Endothelial cell of umbilical vein (primary cell): ENCODE measurements at regions not wholly inside any gene's neighbourhood (a gene's known extent, or its start where the extent isn't known, plus 50 kb on each side); places are given as distances from the start of the nearest gene placed in this dataset.

ENCODE experiments used
- BruUV-seq: library from RNA; stranded (reverse); fragments of 400-500 nt; replicated peaks from 2 replicates; lab custom pipeline; 2021; lab: Mats Ljungman, UMichigan
- CTCF ChIA-PET: fragments of 300-600, 350-600 bp; sonication (Branson Sonifier 250); formaldehyde crosslinking; loops from one replicate; lab custom pipeline; 2021; ENCODE audit warnings: antibody characterized with exemption, inconsistent platforms; lab: Charles Lee
- POLR2A ChIA-PET: fragments of 300-600, 350-600 bp; sonication (Branson Sonifier 250); formaldehyde crosslinking; loops from one replicate; lab custom pipeline; 2021; ENCODE audit warnings: antibody characterized with exemption, inconsistent platforms; lab: Charles Lee
- DNase-seq: peaks from one replicate; pipeline ENCODE4 v3.0.0-alpha.2; 2011; ENCODE audit warnings: low read depth, low spot score
- FAIRE-seq: peaks from 2 replicates; lab custom pipeline; 2011; peaks lifted over from hg19 to GRCh38; lab: Jason Lieb, UNC
- H2AFZ ChIP-seq: 2 replicates; pipeline ENCODE4 v1.6.0; 2012; ENCODE audit warnings: low read depth, low read length, control low read depth, inconsistent platforms
- H3K27ac ChIP-seq: 2 replicates; pipeline ENCODE4 v1.5.1; 2011; ENCODE audit warnings: low read depth, mild to moderate bottlenecking, control low read depth, low read length, moderate library complexity; ENCODE audit not compliant: insufficient read depth
- H3K27me3 ChIP-seq, 2 experiments: 2 replicates each; pipeline versions ENCODE4 v1.6.0 to v1.6.1; 2011; ENCODE audit warnings: low read length in 2 of 2, mixed read lengths in 1 of 2; ENCODE audit not compliant: control insufficient read depth in 2 of 2, insufficient read depth in 2 of 2
- H3K36me3 ChIP-seq, 2 experiments: 2 replicates in 1 of 2; 3 replicates in 1 of 2; pipeline ENCODE4 v1.5.1; 2011; ENCODE audit warnings: low read length in 2 of 2, mild to moderate bottlenecking in 1 of 2, moderate library complexity in 1 of 2; ENCODE audit not compliant: control insufficient read depth in 2 of 2, insufficient read depth in 2 of 2; ENCODE audit errors: extremely low read depth in 1 of 2
- H3K4me1 ChIP-seq: 3 replicates; pipeline ENCODE4 v1.5.1; 2011; ENCODE audit warnings: mild to moderate bottlenecking, low read length; ENCODE audit not compliant: control insufficient read depth, insufficient read depth; ENCODE audit errors: extremely low read depth
- H3K4me2 ChIP-seq: 2 replicates; pipeline ENCODE4 v1.6.1; 2011; ENCODE audit warnings: low read length, control low read depth, mixed read lengths; ENCODE audit not compliant: insufficient read depth
- H3K4me3 ChIP-seq, 3 experiments: fragments of 200-600 bp in 1 of 3; sonication (generic), shearing (Covaris generic) in 1 of 3; replicated peaks in 1 of 3; 2 replicates each; pipeline ENCODE4 v1.5.1; 2011 to 2016; ENCODE audit warnings: control low read depth in 3 of 3, low read length in 3 of 3, mild to moderate bottlenecking in 2 of 3, inconsistent platforms in 1 of 3, low read depth in 1 of 3, moderate library complexity in 1 of 3; ENCODE audit not compliant: insufficient read depth in 1 of 3
- H3K79me2 ChIP-seq: 2 replicates; pipeline ENCODE4 v1.6.0; 2012; ENCODE audit warnings: low read length, inconsistent platforms; ENCODE audit not compliant: control insufficient read depth, insufficient read depth
- H3K9ac ChIP-seq: replicated peaks from 2 replicates; pipeline ENCODE3; 2011; ENCODE audit warnings: low read length, control low read depth; ENCODE audit not compliant: insufficient read depth; ENCODE audit errors: extremely low read depth
- H3K9me1 ChIP-seq: replicated peaks from 3 replicates; pipeline ENCODE4 v1.6.0; 2011; ENCODE audit warnings: mild to moderate bottlenecking, low read length; ENCODE audit not compliant: control insufficient read depth, insufficient read depth; ENCODE audit errors: extremely low read depth
- H3K9me3 ChIP-seq: replicated peaks from 2 replicates; pipeline ENCODE4 v1.5.1; 2012; ENCODE audit warnings: low read length, inconsistent platforms; ENCODE audit not compliant: control insufficient read depth, insufficient read depth
- H4K20me1 ChIP-seq: replicated peaks from 2 replicates; pipeline ENCODE3; 2011; ENCODE audit warnings: mild to moderate bottlenecking, low read length; ENCODE audit not compliant: control insufficient read depth, insufficient read depth; ENCODE audit errors: extremely low read depth
- CTCF ChIP-seq, 2 donors: IDR thresholded peaks; 1 replicate in 1 of 2; 2 replicates in 1 of 2; pipeline ENCODE4 v1.5.1; 2011; ENCODE audit warnings: low read length in 2 of 2, mild to moderate bottlenecking in 2 of 2, moderate library complexity in 2 of 2, control low read depth in 1 of 2, inconsistent platforms in 1 of 2, low read depth in 1 of 2; ENCODE audit not compliant: insufficient read depth in 1 of 2; ENCODE audit errors: extremely low read depth in 1 of 2
- EZH2 ChIP-seq: IDR thresholded peaks from 2 replicates; pipeline ENCODE4 v1.6.1; 2012; ENCODE audit warnings: borderline replicate concordance, low read depth, mild to moderate bottlenecking, moderate library complexity, low read length, inconsistent platforms; ENCODE audit not compliant: severe bottlenecking
- FOS ChIP-seq: IDR thresholded peaks from 2 replicates; pipeline ENCODE4 v1.6.1; 2011; ENCODE audit warnings: mild to moderate bottlenecking, low read length, moderate library complexity, borderline replicate concordance; ENCODE audit not compliant: insufficient read depth
- GATA2 ChIP-seq: IDR thresholded peaks from 2 replicates; pipeline ENCODE4 v1.7.0; 2011; ENCODE audit warnings: low read depth, mild to moderate bottlenecking, moderate library complexity, mixed read lengths, low read length; ENCODE audit not compliant: insufficient read length, insufficient read depth
- JUN ChIP-seq: IDR thresholded peaks from 2 replicates; pipeline ENCODE4 v1.6.1; 2011; ENCODE audit warnings: borderline replicate concordance, low read depth; ENCODE audit not compliant: insufficient read length, insufficient read depth
- MAX ChIP-seq: IDR thresholded peaks from 2 replicates; pipeline ENCODE4 v1.6.1; 2011; ENCODE audit not compliant: insufficient read depth, insufficient read length
- MYC ChIP-seq: IDR thresholded peaks from one replicate; pipeline ENCODE4 v1.6.1; 2011; ENCODE audit warnings: mild to moderate bottlenecking, low read depth, low read length
- POLR2A ChIP-seq: IDR thresholded peaks from 2 replicates; pipeline ENCODE4 v1.6.1; 2012; ENCODE audit warnings: low read depth, mild to moderate bottlenecking, control low read depth, low read length
- POLR2AphosphoS5 ChIP-seq: IDR thresholded peaks from 2 replicates; pipeline ENCODE4 v1.6.1; 2012; ENCODE audit warnings: low read depth, mild to moderate bottlenecking, control low read depth, low read length, moderate library complexity; ENCODE audit not compliant: insufficient read depth
- dilution Hi-C: fragments of 300-500 bp; cut with MboI; formaldehyde crosslinking; loops from one replicate; pipeline ENCODE4 v1.15.0; 2019; ENCODE audit warnings: low sequenced_read_pairs; ENCODE audit not compliant: extremely low pct_ligation_motif_present
- intact Hi-C: fragments of 100-400 bp; cut with micrococcal nuclease; formaldehyde crosslinking; loops from one replicate; pipeline ENCODE4 v1.10.0; 2022

DNA sequence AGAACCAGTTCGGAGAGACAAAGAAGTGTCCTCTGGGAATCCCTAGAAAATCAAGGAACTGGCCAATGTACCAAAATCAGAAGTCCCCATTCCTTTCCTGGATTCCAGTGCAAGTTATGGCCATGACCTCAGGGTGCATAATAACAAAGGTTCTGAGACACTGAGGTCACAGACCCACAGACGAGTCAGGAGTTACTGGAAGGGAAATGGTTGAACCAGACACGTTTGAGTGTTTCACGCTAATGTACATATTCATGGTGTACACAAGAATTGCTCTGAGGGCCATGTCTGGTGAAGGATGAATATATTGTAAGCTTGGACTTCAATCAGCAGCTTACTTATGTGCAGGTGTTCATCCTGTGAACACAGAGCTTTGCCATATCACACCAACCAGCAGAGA is 58.6 kb upstream of the KLHL29 start:
- H4K20me1 ChIP-seq: no peaks in the 10 kb centered on the region
- dilution Hi-C loops (no loop called here), intact Hi-C loops (no loop called here)
- TF ChIP-seq POLR2A (no peak), POLR2AphosphoS5 (no peak), CTCF (IDR thresholded peaks at IDR 0.05; ENCODE audit: extremely low read depth in 1 of 2, insufficient read depth in 1 of 2, low read depth in 1 of 2, low read length in 2 of 2) (no peak), JUN (no peak), MAX (no peak)
- H3K79me2 ChIP-seq: no peaks in the 10 kb centered on the region
- H2AFZ ChIP-seq: no peak overlapping the region
- BruUV-seq: no TSS peak
- no peaks in the 10 kb centered on the region for H3K9me3 ChIP-seq
- H3K36me3 ChIP-seq: no peaks in the 10 kb centered on the region
- H3K4me1 ChIP-seq: no peaks in the 10 kb centered on the region
- ChIA-PET CTCF (interaction anchor here (1.4 kb wide), 1 partner anchor 13 kb away, joined by 4 read pairs; no protein-coding TSS in a partner anchor), POLR2A (no interaction called here)
- no peak for DNase-seq
- FAIRE-seq: no peak
- no peak overlapping the region for H3K4me3 ChIP-seq
- H3K9me1 ChIP-seq: no peaks in the 10 kb centered on the region
- H3K27me3 ChIP-seq: no peaks in the 10 kb centered on the region
- H3K4me2 ChIP-seq: no peak overlapping the region
- no peak overlapping the region for H3K27ac ChIP-seq
- no peak overlapping the region for H3K9ac ChIP-seq

DNA sequence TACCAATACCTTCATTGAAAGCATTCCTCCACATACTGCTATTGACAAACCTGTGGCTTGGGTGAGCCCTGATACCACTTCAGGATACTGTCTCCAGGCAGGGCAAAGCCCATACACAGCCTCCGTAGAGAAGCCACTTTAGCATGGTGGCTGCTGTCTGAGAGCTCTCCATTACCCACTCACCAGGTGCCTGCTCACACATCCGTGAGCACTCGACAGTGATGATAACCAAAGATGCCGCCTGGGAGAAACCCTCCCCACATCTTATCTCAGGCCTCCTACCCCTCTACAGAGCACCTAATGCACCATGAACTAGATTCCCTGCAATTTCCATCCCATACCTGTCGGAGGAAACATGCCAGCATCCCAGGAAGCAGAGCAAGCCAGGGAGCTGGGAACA is 57.6 kb upstream of the KLHL29 start:
- CTCF ChIA-PET: no interaction called here
- POLR2A ChIA-PET: no interaction called here
- FAIRE-seq: no peak

More for the DNA sequence above, 57.6 kb upstream of the KLHL29 start:
- Histone ChIP-seq H3K36me3 (no peaks in the 10 kb centered on the region), H3K9ac (no peak overlapping the region), H3K4me1 (no peaks in the 10 kb centered on the region), H3K4me3 (no peak overlapping the region), H2AFZ (no peak overlapping the region), H4K20me1 (no peaks in the 10 kb centered on the region), H3K9me3 (no peaks in the 10 kb centered on the region), H3K27ac (no peak overlapping the region), H3K9me1 (no peaks in the 10 kb centered on the region), H3K27me3 (no peaks in the 10 kb centered on the region), H3K4me2 (no peak overlapping the region), H3K79me2 (no peaks in the 10 kb centered on the region)
- intact Hi-C loops: no loop called here
- TF ChIP-seq MAX (no peak), JUN (no peak), CTCF (IDR thresholded peaks at IDR 0.05; ENCODE audit: extremely low read depth in 1 of 2, insufficient read depth in 1 of 2, low read depth in 1 of 2, low read length in 2 of 2) (no peak), FOS (no peak), MYC (no peak), POLR2AphosphoS5 (no peak), POLR2A (no peak), GATA2 (no peak), EZH2 (no peak)
- dilution Hi-C loops: no loop called here
- no peak for DNase-seq
- no TSS peak for BruUV-seq
